Gastrocnemius medialis (tissue), 4 donors: ENCODE measurements at regions not wholly inside any gene's neighbourhood (a gene's known extent, or its start where the extent isn't known, plus 50 kb on each side); places are given as distances from the start of the nearest gene placed in this dataset.

Experiments used
- ATAC-seq, 2 donors: fragments of 150-250 bp; one replicate each; pipeline ENCODE4 v1.9.1; 2016
- DNase-seq, 2 donors: peaks; one replicate each; pipeline ENCODE4 v3.0.0-alpha.2; 2019
- H3K27ac ChIP-seq, 4 donors: fragments of 200-600 bp; sonication (generic); 1 replicate in 1 of 4; 2 replicates in 3 of 4; pipeline ENCODE4 v1.5.1; 2016 to 2018; ENCODE audit warnings: mild to moderate bottlenecking in 2 of 4, moderate library complexity in 1 of 4
- H3K27me3 ChIP-seq, 3 donors: fragments of 200-600 bp; sonication (generic) in 2 of 3; 1 replicate in 1 of 3; 2 replicates in 2 of 3; pipeline versions ENCODE4 v1.5.1 to v1.6.0; 2016 to 2019; ENCODE audit warnings: mild to moderate bottlenecking in 1 of 3, moderate library complexity in 1 of 3
- H3K36me3 ChIP-seq, 2 donors: fragments of 200-600 bp; sonication (generic) in 1 of 2; one replicate each; pipeline ENCODE4 v1.5.1; 2017 to 2018
- H3K4me1 ChIP-seq, 2 donors: fragments of 200-600 bp; sonication (generic) in 1 of 2; one replicate each; pipeline ENCODE4 v1.5.1; 2016 to 2017; ENCODE audit warnings: mild to moderate bottlenecking in 2 of 2
- H3K4me3 ChIP-seq, 4 donors: fragments of 200-600 bp; sonication (generic) in 3 of 4; 1 replicate in 1 of 4; 2 replicates in 3 of 4; pipeline ENCODE4 v1.5.1; 2016 to 2019; ENCODE audit warnings: mild to moderate bottlenecking in 2 of 4
- H3K9me3 ChIP-seq, 3 donors: fragments of 200-600 bp; sonication (generic) in 2 of 3; 1 replicate in 1 of 3; 2 replicates in 2 of 3; pipeline ENCODE4 v1.5.1; 2016 to 2019
- POLR2A ChIP-seq, 2 donors: fragments of 450-650 bp; IDR thresholded peaks; one replicate each; pipeline ENCODE4 v1.6.1; 2017; ENCODE audit warnings: antibody characterized with exemption in 2 of 2, mild to moderate bottlenecking in 2 of 2, moderate library complexity in 2 of 2
- in situ Hi-C, 4 donors: fragments of 200-750 bp; cut with MboI; loops; one replicate each; pipeline versions ENCODE4 v1.15.0 to v1.8.0; 2017; ENCODE audit warnings: low sequenced_read_pairs in 4 of 4
- intact Hi-C: fragments of 100-400 bp; cut with DNase I; formaldehyde crosslinking; loops from one replicate; pipeline ENCODE4 v1.15.1; 2023; ENCODE audit warnings: low total_unique reads
- TF ChIP-seq, protein P1 (sequence below), 5 experiments: fragments of 450-650 bp in 3 of 5; fragments of 200-600 bp in 2 of 5; sonication (generic) in 2 of 5; IDR thresholded peaks in 4 of 5; conservative IDR thresholded peaks in 1 of 5; 1 replicate in 4 of 5; 2 replicates in 1 of 5; pipeline ENCODE4 v1.5.1; 2016 to 2019; ENCODE audit warnings: antibody characterized with exemption in 5 of 5, mild to moderate bottlenecking in 3 of 5, moderate library complexity in 3 of 5

DNA sequence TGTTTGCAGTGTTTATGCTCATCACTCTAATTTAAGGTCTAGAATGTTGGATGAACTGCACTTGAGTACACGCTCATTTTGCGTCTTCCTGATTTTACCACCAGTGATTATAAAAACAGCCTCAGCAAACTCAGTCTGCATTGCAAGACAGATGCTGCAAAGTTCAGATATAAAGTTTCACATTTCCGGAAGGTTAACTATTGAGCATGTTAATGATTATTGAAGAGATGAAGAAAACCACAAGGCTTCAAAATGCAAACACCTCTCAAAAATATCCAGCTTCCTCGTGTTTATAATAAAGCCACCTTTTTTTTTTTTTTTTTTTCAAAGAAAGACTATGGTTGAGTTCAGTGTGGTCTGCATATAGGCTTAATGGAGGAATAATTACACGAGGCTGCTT lies 92.1 kb upstream of the BMP4 start:
- ATAC-seq: no peak
- Histone ChIP-seq H3K9me3 (no peaks in the 10 kb centered on the region), H3K27me3 (no peaks in the 10 kb centered on the region), H3K4me1 (no peaks in the 10 kb centered on the region), H3K4me3 (no peak overlapping the region), H3K36me3 (no peaks in the 10 kb centered on the region), H3K27ac (no peak overlapping the region)
- no peak for DNase-seq
- in situ Hi-C loops: no loop called here
- intact Hi-C loops: no loop called here
- TF ChIP-seq, protein P1, sequence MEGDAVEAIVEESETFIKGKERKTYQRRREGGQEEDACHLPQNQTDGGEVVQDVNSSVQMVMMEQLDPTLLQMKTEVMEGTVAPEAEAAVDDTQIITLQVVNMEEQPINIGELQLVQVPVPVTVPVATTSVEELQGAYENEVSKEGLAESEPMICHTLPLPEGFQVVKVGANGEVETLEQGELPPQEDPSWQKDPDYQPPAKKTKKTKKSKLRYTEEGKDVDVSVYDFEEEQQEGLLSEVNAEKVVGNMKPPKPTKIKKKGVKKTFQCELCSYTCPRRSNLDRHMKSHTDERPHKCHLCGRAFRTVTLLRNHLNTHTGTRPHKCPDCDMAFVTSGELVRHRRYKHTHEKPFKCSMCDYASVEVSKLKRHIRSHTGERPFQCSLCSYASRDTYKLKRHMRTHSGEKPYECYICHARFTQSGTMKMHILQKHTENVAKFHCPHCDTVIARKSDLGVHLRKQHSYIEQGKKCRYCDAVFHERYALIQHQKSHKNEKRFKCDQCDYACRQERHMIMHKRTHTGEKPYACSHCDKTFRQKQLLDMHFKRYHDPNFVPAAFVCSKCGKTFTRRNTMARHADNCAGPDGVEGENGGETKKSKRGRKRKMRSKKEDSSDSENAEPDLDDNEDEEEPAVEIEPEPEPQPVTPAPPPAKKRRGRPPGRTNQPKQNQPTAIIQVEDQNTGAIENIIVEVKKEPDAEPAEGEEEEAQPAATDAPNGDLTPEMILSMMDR (IDR thresholded peaks at IDR 0.05 in 4 of 5, conservative IDR thresholded peaks at IDR 0.05 in 1 of 5): no peak
- TF ChIP-seq POLR2A (IDR thresholded peaks at IDR 0.05): no peak

GRCh38 chr14:54050759-54051158 lies 94.1 kb upstream of the BMP4 start:
- H3K36me3 ChIP-seq: no peaks in the 10 kb centered on the region
- no peak for TF ChIP-seq POLR2A (IDR thresholded peaks at IDR 0.05)
- TF ChIP-seq, protein P1 (IDR thresholded peaks at IDR 0.05 in 4 of 5, conservative IDR thresholded peaks at IDR 0.05 in 1 of 5): no peak
- DNase-seq (no peak), ATAC-seq (no peak)
- H3K27ac ChIP-seq: no peak overlapping the region
- H3K4me3 ChIP-seq: no peak overlapping the region
- in situ Hi-C loops (no loop called here), intact Hi-C loops (no loop called here)
- no peaks in the 10 kb centered on the region for H3K9me3 ChIP-seq
- no peaks in the 10 kb centered on the region for H3K27me3 ChIP-seq
- no peaks in the 10 kb centered on the region for H3K4me1 ChIP-seq

GRCh38 chr14:54052696-54053385 lies 96.2 kb upstream of the BMP4 start:
- no peaks in the 10 kb centered on the region for H3K36me3 ChIP-seq
- H3K4me3 ChIP-seq: no peak overlapping the region
- H3K9me3 ChIP-seq: no peaks in the 10 kb centered on the region
- no peak for ATAC-seq
- no peak for DNase-seq
- in situ Hi-C loops: no loop called here
- H3K4me1 ChIP-seq: no peaks in the 10 kb centered on the region
- TF ChIP-seq, protein P1 (IDR thresholded peaks at IDR 0.05 in 4 of 5, conservative IDR thresholded peaks at IDR 0.05 in 1 of 5): no peak
- no peak for TF ChIP-seq POLR2A (IDR thresholded peaks at IDR 0.05)
- no peaks in the 10 kb centered on the region for H3K27me3 ChIP-seq
- intact Hi-C loops: no loop called here
- H3K27ac ChIP-seq: no peak overlapping the region

DNA sequence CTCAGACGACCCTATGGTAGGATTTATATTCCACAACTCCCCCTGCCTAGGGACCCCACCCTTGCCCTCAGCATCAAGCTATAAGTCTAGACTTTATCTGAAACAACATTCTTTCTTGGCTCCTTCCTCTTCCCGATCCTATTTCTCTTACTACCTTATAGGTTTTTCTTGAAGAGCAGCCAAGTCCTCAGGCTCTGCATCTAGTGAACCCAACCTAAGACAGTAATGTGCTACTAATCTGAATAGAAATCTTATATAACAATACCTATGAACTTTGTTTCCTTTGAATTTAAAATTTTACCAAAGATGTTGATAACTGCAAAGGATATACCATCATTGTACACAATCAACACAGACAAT lies 96.7 kb upstream of the BMP4 start:
- Histone ChIP-seq H3K4me3 (no peak overlapping the region), H3K27ac (no peak overlapping the region), H3K27me3 (no peaks in the 10 kb centered on the region), H3K4me1 (no peaks in the 10 kb centered on the region), H3K9me3 (no peaks in the 10 kb centered on the region), H3K36me3 (no peaks in the 10 kb centered on the region)
- intact Hi-C loops (no loop called here), in situ Hi-C loops (no loop called here)
- TF ChIP-seq POLR2A (IDR thresholded peaks at IDR 0.05): no peak
- TF ChIP-seq, protein P1 (IDR thresholded peaks at IDR 0.05 in 4 of 5, conservative IDR thresholded peaks at IDR 0.05 in 1 of 5): no peak
- no peak for ATAC-seq
- DNase-seq: no peak

DNA sequence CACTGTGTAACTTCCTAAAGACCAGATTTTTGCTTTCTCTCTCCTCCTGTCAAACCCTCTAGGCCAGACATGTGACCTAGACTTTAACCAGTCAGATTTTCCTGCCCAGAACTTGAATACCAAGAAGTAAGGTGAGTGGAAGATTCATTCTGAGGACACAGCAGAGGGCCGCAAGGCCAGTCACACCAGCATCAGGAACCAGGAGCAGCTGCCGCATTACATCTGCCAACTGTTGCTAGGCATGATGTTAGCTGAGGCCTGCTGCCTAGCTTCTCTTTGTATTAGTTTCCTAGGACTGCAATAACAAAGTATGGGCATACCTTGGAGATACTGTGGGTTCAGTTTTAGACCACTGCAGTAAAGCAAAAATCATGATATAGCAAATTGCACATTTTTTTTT lies 101.9 kb upstream of the BMP4 start:
- DNase-seq (no peak), ATAC-seq (no peak)
- H3K9me3 ChIP-seq: no peaks in the 10 kb centered on the region
- no peaks in the 10 kb centered on the region for H3K4me1 ChIP-seq
- no peak overlapping the region for H3K4me3 ChIP-seq
- in situ Hi-C loops: no loop called here
- no peaks in the 10 kb centered on the region for H3K36me3 ChIP-seq
- no peak overlapping the region for H3K27ac ChIP-seq
- TF ChIP-seq, protein P1 (IDR thresholded peaks at IDR 0.05 in 4 of 5, conservative IDR thresholded peaks at IDR 0.05 in 1 of 5): no peak
- TF ChIP-seq POLR2A (IDR thresholded peaks at IDR 0.05): no peak
- H3K27me3 ChIP-seq: no peaks in the 10 kb centered on the region
- intact Hi-C loops: no loop called here
